ENCODE measurements at regions not wholly inside any gene's neighbourhood (a gene's known extent, or its start where the extent isn't known, plus 50 kb on each side); places are given as distances from the start of the nearest gene placed in this dataset.

DNA sequence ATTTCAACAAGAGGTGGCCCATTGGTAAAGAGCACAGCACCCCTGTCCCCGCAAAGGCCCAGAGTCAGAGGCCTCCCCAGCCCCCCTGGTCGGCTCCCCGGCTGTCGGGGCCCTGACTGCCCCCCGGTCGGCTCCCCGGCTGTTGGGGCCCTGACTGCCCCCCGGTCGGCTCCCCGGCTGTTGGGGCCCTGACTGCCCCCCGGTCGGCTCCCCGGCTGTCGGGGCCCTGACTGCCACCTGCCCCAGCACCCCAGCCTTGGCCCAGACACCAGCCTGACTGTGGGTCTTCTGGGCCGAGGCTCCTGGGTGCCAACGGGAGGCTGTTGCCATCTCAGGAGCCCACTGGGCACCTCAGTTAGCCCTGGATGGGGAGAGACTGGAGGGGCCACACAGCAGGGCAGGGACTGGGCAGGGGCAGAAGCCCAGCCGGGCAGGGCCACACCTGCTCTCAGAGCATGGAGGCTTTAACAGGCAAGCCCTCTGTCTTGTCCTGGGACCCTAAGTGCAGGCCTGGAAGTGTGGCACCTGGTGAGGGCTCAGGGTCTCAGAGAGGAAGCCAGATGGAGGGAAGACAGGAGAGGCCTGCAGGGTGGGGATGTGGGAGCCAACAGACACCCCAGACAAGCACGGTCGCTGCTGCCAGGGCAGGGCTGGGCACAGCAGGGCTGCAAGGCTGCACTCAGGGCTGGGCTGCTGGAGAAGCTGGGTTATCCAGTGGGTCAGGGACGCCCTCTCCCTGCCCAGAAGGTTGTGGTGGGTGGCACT lies 56.5 kb downstream of the JAKMIP3 start:
- TF ChIP-seq, protein P1, sequence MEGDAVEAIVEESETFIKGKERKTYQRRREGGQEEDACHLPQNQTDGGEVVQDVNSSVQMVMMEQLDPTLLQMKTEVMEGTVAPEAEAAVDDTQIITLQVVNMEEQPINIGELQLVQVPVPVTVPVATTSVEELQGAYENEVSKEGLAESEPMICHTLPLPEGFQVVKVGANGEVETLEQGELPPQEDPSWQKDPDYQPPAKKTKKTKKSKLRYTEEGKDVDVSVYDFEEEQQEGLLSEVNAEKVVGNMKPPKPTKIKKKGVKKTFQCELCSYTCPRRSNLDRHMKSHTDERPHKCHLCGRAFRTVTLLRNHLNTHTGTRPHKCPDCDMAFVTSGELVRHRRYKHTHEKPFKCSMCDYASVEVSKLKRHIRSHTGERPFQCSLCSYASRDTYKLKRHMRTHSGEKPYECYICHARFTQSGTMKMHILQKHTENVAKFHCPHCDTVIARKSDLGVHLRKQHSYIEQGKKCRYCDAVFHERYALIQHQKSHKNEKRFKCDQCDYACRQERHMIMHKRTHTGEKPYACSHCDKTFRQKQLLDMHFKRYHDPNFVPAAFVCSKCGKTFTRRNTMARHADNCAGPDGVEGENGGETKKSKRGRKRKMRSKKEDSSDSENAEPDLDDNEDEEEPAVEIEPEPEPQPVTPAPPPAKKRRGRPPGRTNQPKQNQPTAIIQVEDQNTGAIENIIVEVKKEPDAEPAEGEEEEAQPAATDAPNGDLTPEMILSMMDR (IDR thresholded peaks at IDR 0.05) = no peak
- no peak for TF ChIP-seq POLR2A (IDR thresholded peaks at IDR 0.05)
